ENCODE measurements at regions not wholly inside any gene's neighbourhood (a gene's known extent, or its start where the extent isn't known, plus 50 kb on each side); places are given as distances from the start of the nearest gene placed in this dataset.

GRCh38 chr5:66527478-66528035 is 68.6 kb upstream of the MAST4 start:
- TF ChIP-seq CHD1 (IDR thresholded peaks at IDR 0.05; ENCODE audit: low read depth, low read length) (no peak), ZNF274 (IDR thresholded peaks at IDR 0.05; ENCODE audit: borderline replicate concordance, extremely low read depth, low read length) (no peak), POLR2A (IDR thresholded peaks at IDR 0.05; ENCODE audit: control extremely low read depth in 1 of 2, low read depth in 2 of 2, low read length in 2 of 2) (no peak), PHF8 (conservative IDR thresholded peaks at IDR 0.05; ENCODE audit: low read depth, low read length) (no peak), SIN3A (conservative IDR thresholded peaks at IDR 0.05 in 1 of 2, IDR thresholded peaks at IDR 0.05 in 1 of 2; ENCODE audit: low read depth in 1 of 2, low read length in 2 of 2) (no peak), JUND (IDR thresholded peaks at IDR 0.05; ENCODE audit: low read length) (no peak), RFX5 (IDR thresholded peaks at IDR 0.05; ENCODE audit: borderline replicate concordance, low read depth, low read length) (no peak), BCL11A (IDR thresholded peaks at IDR 0.05; ENCODE audit: low read depth in 2 of 2, low read length in 2 of 2) (no peak), EP300 (IDR thresholded peaks at IDR 0.05; ENCODE audit: borderline replicate concordance in 1 of 2, low read depth in 2 of 2, low read length in 2 of 2) (no peak), HDAC6 (IDR thresholded peaks at IDR 0.05; ENCODE audit: low read depth, low read length) (no peak), SUZ12 (IDR thresholded peaks at IDR 0.05; ENCODE audit: low read length) (no peak)
- TF ChIP-seq, protein P1, sequence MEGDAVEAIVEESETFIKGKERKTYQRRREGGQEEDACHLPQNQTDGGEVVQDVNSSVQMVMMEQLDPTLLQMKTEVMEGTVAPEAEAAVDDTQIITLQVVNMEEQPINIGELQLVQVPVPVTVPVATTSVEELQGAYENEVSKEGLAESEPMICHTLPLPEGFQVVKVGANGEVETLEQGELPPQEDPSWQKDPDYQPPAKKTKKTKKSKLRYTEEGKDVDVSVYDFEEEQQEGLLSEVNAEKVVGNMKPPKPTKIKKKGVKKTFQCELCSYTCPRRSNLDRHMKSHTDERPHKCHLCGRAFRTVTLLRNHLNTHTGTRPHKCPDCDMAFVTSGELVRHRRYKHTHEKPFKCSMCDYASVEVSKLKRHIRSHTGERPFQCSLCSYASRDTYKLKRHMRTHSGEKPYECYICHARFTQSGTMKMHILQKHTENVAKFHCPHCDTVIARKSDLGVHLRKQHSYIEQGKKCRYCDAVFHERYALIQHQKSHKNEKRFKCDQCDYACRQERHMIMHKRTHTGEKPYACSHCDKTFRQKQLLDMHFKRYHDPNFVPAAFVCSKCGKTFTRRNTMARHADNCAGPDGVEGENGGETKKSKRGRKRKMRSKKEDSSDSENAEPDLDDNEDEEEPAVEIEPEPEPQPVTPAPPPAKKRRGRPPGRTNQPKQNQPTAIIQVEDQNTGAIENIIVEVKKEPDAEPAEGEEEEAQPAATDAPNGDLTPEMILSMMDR (IDR thresholded peaks at IDR 0.05; ENCODE audit: control extremely low read depth in 1 of 3, insufficient read depth in 1 of 3, low read depth in 1 of 3, low read length in 3 of 3): no peak
